B cell (primary cell): ENCODE measurements at regions not wholly inside any gene's neighbourhood (a gene's known extent, or its start where the extent isn't known, plus 50 kb on each side); places are given as distances from the start of the nearest gene placed in this dataset.

Experiments
- ATAC-seq: fragments of 200-7000 bp; cut with Tn5 transposase; one replicate; pipeline ENCODE4 v1.10.0; 2021; ENCODE audit warnings: low read depth, mild to moderate bottlenecking, moderate number of reproducible peaks, moderate library complexity
- CTCF ChIA-PET: fragments of 350-600 bp; sonication (Branson Sonifier 250); formaldehyde crosslinking; loops from one replicate; lab custom pipeline; 2021; ENCODE audit warnings: antibody characterized with exemption, inconsistent platforms; lab: Charles Lee
- POLR2A ChIA-PET: fragments of 350-600 bp; sonication (Branson Sonifier 250); formaldehyde crosslinking; loops from one replicate; lab custom pipeline; 2021; ENCODE audit warnings: antibody characterized with exemption; lab: Charles Lee
- DNase-seq: peaks from one replicate; pipeline ENCODE4 v3.0.0; 2013
- H2AFZ ChIP-seq: 2 replicates; pipeline ENCODE4 v1.6.1; 2012; ENCODE audit warnings: mild to moderate bottlenecking, low read depth, low read length; ENCODE audit not compliant: insufficient read depth, poor library complexity, severe bottlenecking
- H3K27ac ChIP-seq, 2 donors: 1 replicate in 1 of 2; 2 replicates in 1 of 2; pipeline ENCODE4 v1.5.1; 2012 to 2013; ENCODE audit warnings: low read length in 2 of 2, mild to moderate bottlenecking in 2 of 2, moderate library complexity in 1 of 2
- H3K27me3 ChIP-seq, 4 experiments: fragments of 200-600 bp in 1 of 4; sonication (generic) in 1 of 4; replicated peaks in 1 of 4; 1 replicate in 2 of 4; 2 replicates in 2 of 4; pipeline versions ENCODE4 v1.6.1 to v1.7.0; 2013 to 2016; ENCODE audit warnings: low read length in 3 of 4, mild to moderate bottlenecking in 2 of 4, mixed read lengths in 1 of 4, moderate library complexity in 1 of 4; ENCODE audit not compliant: insufficient read depth in 4 of 4, control insufficient read depth in 3 of 4; ENCODE audit errors: control extremely low read depth in 1 of 4
- H3K36me3 ChIP-seq, 2 experiments: replicated peaks in 1 of 2; 1 replicate in 1 of 2; 2 replicates in 1 of 2; pipeline versions ENCODE4 v1.6.1 to v1.7.1; 2013; ENCODE audit warnings: low read length in 1 of 2; ENCODE audit not compliant: insufficient read depth in 2 of 2, control insufficient read depth in 1 of 2; ENCODE audit errors: control extremely low read depth in 1 of 2, extremely low read depth in 1 of 2
- H3K4me1 ChIP-seq, 2 donors: fragments of 200-600 bp in 1 of 2; sonication (generic) in 1 of 2; 1 replicate in 1 of 2; 2 replicates in 1 of 2; pipeline versions ENCODE4 v1.5.1 to v1.6.1; 2013 to 2017; ENCODE audit warnings: low read length in 2 of 2; ENCODE audit not compliant: control insufficient read depth in 2 of 2, insufficient read depth in 2 of 2
- H3K4me2 ChIP-seq: replicated peaks from 2 replicates; pipeline ENCODE3; 2012; ENCODE audit warnings: mild to moderate bottlenecking, low read depth, low read length; ENCODE audit not compliant: poor library complexity, severe bottlenecking
- H3K4me3 ChIP-seq, 5 experiments: fragments of 200-600 bp in 1 of 5; sonication (generic) in 1 of 5; 1 replicate in 3 of 5; 2 replicates in 2 of 5; pipeline versions ENCODE4 v1.5.1 to v1.7.0; 2011 to 2016; ENCODE audit warnings: low read length in 4 of 5, mild to moderate bottlenecking in 4 of 5, low read depth in 2 of 5, control low read depth in 1 of 5, moderate library complexity in 1 of 5; ENCODE audit not compliant: insufficient read depth in 1 of 5; ENCODE audit errors: control extremely low read depth in 1 of 5, extremely low read depth in 1 of 5
- H3K79me2 ChIP-seq: fragments of 200-600 bp; sonication (generic); one replicate; pipeline ENCODE4 v1.6.0; 2016; ENCODE audit warnings: low read length; ENCODE audit not compliant: control insufficient read depth, insufficient read depth
- H3K9ac ChIP-seq: fragments of 200-600 bp; sonication (generic); 2 replicates; pipeline ENCODE4 v1.6.1; 2017; ENCODE audit warnings: mild to moderate bottlenecking, low read length, moderate library complexity
- H3K9me3 ChIP-seq, 3 donors: one replicate each; pipeline versions ENCODE4 v1.6.1 to v1.7.1; 2013; ENCODE audit warnings: low read length in 2 of 3; ENCODE audit not compliant: control insufficient read depth in 2 of 3, insufficient read depth in 1 of 3; ENCODE audit errors: control extremely low read depth in 1 of 3
- H4K20me1 ChIP-seq: 2 replicates; pipeline ENCODE4 v1.6.0; 2012; ENCODE audit warnings: mild to moderate bottlenecking, low read length; ENCODE audit not compliant: insufficient read depth, control insufficient read depth, poor library complexity, severe bottlenecking
- H3K27ac Mint-ChIP-seq: one replicate; pipeline ENCODE4 v1.8.0; 2021; ENCODE audit warnings: mixed read lengths
- H3K27me3 Mint-ChIP-seq: one replicate; pipeline ENCODE4 v1.8.0; 2021; ENCODE audit warnings: mixed read lengths
- H3K4me1 Mint-ChIP-seq: one replicate; pipeline ENCODE4 v1.8.0; 2021; ENCODE audit warnings: mixed read lengths
- H3K4me3 Mint-ChIP-seq: one replicate; pipeline ENCODE4 v1.8.0; 2021; ENCODE audit warnings: mixed read lengths
- H3K9me3 Mint-ChIP-seq: one replicate; pipeline ENCODE4 v1.8.0; 2022; ENCODE audit warnings: mixed read lengths; ENCODE audit not compliant: insufficient read depth
- EZH2 ChIP-seq: IDR thresholded peaks from 2 replicates; pipeline ENCODE4 v1.6.1; 2012; ENCODE audit warnings: borderline replicate concordance, low read depth, mild to moderate bottlenecking, moderate library complexity, low read length; ENCODE audit not compliant: insufficient read depth, poor library complexity, severe bottlenecking
- WGBS: methylation state at CpG from one replicate; pipeline ENCODE4 v1.1.5; 2013; ENCODE audit warnings: missing lambda C conversion rate; ENCODE audit not compliant: insufficient coverage; 5-methylcytosine and 5-hydroxymethylcytosine counted together
- intact Hi-C: fragments of 100-400 bp; cut with micrococcal nuclease; formaldehyde crosslinking; loops from one replicate; pipeline ENCODE4 v1.10.0; 2022
- TF ChIP-seq, protein P1 (sequence below): fragments of 200-600 bp; IDR thresholded peaks from one replicate; pipeline ENCODE4 v1.8.0; 2022; ENCODE audit warnings: antibody characterized with exemption, mild to moderate bottlenecking

- no CpG with 5 or more reads among the region's 5 CpGs for WGBS
- Histone ChIP-seq H3K27me3 (no peaks in the 10 kb centered on the region), H4K20me1 (no peaks in the 10 kb centered on the region), H2AFZ (no peak overlapping the region), H3K9me3 (peaks cover 0 to 4% (median 0%) of the 10 kb centered on the region in 3 donors), H3K27ac (no peak overlapping the region), H3K4me3 (no peak overlapping the region), H3K4me2 (no peak overlapping the region), H3K36me3 (no peaks in the 10 kb centered on the region), H3K79me2 (no peaks in the 10 kb centered on the region), H3K9ac (no peak overlapping the region), H3K4me1 (no peaks in the 10 kb centered on the region)
- POLR2A ChIA-PET: no interaction called here
- H3K4me3 Mint-ChIP-seq: no peak overlapping the region
- ATAC-seq (no peak), DNase-seq (no peak)
- no peaks in the 10 kb centered on the region for H3K27me3 Mint-ChIP-seq
- intact Hi-C loops: no loop called here
- CTCF ChIA-PET: no interaction called here
- H3K9me3 Mint-ChIP-seq: no peaks in the 10 kb centered on the region
- H3K4me1 Mint-ChIP-seq: no peaks in the 10 kb centered on the region
- no peak overlapping the region for H3K27ac Mint-ChIP-seq
- TF ChIP-seq EZH2: no peak
- TF ChIP-seq, protein P1, sequence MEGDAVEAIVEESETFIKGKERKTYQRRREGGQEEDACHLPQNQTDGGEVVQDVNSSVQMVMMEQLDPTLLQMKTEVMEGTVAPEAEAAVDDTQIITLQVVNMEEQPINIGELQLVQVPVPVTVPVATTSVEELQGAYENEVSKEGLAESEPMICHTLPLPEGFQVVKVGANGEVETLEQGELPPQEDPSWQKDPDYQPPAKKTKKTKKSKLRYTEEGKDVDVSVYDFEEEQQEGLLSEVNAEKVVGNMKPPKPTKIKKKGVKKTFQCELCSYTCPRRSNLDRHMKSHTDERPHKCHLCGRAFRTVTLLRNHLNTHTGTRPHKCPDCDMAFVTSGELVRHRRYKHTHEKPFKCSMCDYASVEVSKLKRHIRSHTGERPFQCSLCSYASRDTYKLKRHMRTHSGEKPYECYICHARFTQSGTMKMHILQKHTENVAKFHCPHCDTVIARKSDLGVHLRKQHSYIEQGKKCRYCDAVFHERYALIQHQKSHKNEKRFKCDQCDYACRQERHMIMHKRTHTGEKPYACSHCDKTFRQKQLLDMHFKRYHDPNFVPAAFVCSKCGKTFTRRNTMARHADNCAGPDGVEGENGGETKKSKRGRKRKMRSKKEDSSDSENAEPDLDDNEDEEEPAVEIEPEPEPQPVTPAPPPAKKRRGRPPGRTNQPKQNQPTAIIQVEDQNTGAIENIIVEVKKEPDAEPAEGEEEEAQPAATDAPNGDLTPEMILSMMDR: no peak
Observed at GRCh38 chr6:67606906-67607828, 1027.9 kb upstream of the ADGRB3 start.

GRCh38 chr6:67594366-67594765 is 1040.7 kb upstream of the ADGRB3 start:
- H3K4me1 Mint-ChIP-seq: no peaks in the 10 kb centered on the region
- ATAC-seq (no peak), DNase-seq (no peak)
- Histone ChIP-seq H3K79me2 (no peaks in the 10 kb centered on the region), H3K4me2 (no peak overlapping the region), H3K9ac (no peak overlapping the region), H3K9me3 (no peaks in the 10 kb centered on the region), H4K20me1 (no peaks in the 10 kb centered on the region), H3K36me3 (no peaks in the 10 kb centered on the region), H3K4me3 (no peak overlapping the region), H3K27me3 (no peaks in the 10 kb centered on the region), H2AFZ (no peak overlapping the region), H3K27ac (no peak overlapping the region), H3K4me1 (no peaks in the 10 kb centered on the region)
- H3K27me3 Mint-ChIP-seq: no peaks in the 10 kb centered on the region
- no peak for TF ChIP-seq EZH2
- TF ChIP-seq, protein P1: no peak
- no CpG with 5 or more reads among the region's 1 CpG for WGBS
- H3K4me3 Mint-ChIP-seq: no peak overlapping the region
- H3K9me3 Mint-ChIP-seq: peaks cover 4% of the 10 kb centered on the region
- intact Hi-C loops: no loop called here
- POLR2A ChIA-PET: no interaction called here
- CTCF ChIA-PET: no interaction called here
- no peak overlapping the region for H3K27ac Mint-ChIP-seq
